ENCODE measurements at regions not wholly inside any gene's neighbourhood (a gene's known extent, or its start where the extent isn't known, plus 50 kb on each side); places are given as distances from the start of the nearest gene placed in this dataset.

DNA sequence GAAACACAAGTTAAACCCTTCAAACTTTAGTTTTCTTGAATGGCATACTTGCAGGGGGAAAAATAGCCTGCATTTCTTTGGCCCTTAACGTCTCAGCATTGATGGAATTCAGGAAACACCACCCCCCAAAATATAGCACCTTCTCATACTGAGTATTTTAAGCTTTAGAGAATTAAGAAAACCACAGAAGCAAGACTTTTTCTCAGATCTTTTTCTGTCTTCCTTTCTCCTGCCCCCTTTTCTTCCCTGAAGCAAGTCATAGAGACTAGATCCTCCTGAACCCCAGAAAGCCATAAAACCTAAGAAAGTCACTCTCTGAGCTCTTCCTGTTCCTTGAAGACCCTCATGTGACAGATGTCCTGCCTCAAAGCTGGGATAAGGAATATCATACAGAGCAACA lies 1069.9 kb downstream of the EFNA5 start:
- TF ChIP-seq, protein P1, sequence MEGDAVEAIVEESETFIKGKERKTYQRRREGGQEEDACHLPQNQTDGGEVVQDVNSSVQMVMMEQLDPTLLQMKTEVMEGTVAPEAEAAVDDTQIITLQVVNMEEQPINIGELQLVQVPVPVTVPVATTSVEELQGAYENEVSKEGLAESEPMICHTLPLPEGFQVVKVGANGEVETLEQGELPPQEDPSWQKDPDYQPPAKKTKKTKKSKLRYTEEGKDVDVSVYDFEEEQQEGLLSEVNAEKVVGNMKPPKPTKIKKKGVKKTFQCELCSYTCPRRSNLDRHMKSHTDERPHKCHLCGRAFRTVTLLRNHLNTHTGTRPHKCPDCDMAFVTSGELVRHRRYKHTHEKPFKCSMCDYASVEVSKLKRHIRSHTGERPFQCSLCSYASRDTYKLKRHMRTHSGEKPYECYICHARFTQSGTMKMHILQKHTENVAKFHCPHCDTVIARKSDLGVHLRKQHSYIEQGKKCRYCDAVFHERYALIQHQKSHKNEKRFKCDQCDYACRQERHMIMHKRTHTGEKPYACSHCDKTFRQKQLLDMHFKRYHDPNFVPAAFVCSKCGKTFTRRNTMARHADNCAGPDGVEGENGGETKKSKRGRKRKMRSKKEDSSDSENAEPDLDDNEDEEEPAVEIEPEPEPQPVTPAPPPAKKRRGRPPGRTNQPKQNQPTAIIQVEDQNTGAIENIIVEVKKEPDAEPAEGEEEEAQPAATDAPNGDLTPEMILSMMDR (conservative IDR thresholded peaks at IDR 0.05; ENCODE audit: low read depth, low read length): no peak
- TF ChIP-seq EZH2 (IDR thresholded peaks at IDR 0.05; ENCODE audit: borderline replicate concordance, low read depth, low read length, poor library complexity, severe bottlenecking): no peak

Data from A673 (cell line).